OCI-LY3 (cell line): ENCODE measurements at regions not wholly inside any gene's neighbourhood (a gene's known extent, or its start where the extent isn't known, plus 50 kb on each side); places are given as distances from the start of the nearest gene placed in this dataset.

Experiments used
- CTCF ChIP-seq: fragments of 200-600, 300-600 bp; sonication (generic); IDR thresholded peaks from 2 replicates; pipeline ENCODE4 v1.5.1; 2014; ENCODE audit warnings: antibody characterized with exemption, low read length, low read depth
- EZH2phosphoT487 ChIP-seq: fragments of 200-600 bp; shearing (Covaris generic); IDR thresholded peaks from 2 replicates; pipeline ENCODE4 v1.6.1; 2018; ENCODE audit warnings: antibody characterized with exemption, mixed run types, low read depth

GRCh38 chr10:7492660-7493046 is 81.8 kb upstream of the SFMBT2 start:
- TF ChIP-seq CTCF (no peak), EZH2phosphoT487 (no peak)
